Uterus (tissue), 3 donors: ENCODE measurements at regions not wholly inside any gene's neighbourhood (a gene's known extent, or its start where the extent isn't known, plus 50 kb on each side); places are given as distances from the start of the nearest gene placed in this dataset.

ENCODE experiments used
- DNase-seq, 2 donors: peaks; one replicate each; pipeline ENCODE4 v3.0.0-alpha.2; 2019 to 2020
- H3K27ac ChIP-seq, 2 donors: fragments of 200-600 bp; sonication (generic); 1 replicate in 1 of 2; 2 replicates in 1 of 2; pipeline ENCODE4 v1.5.1; 2016 to 2018
- H3K27me3 ChIP-seq, 2 donors: fragments of 200-600 bp; sonication (generic); one replicate each; pipeline ENCODE4 v1.5.1; 2018 to 2019; ENCODE audit warnings: control low read depth in 1 of 2
- H3K36me3 ChIP-seq, 2 donors: fragments of 200-600 bp; sonication (generic); one replicate each; pipeline ENCODE4 v1.5.1; 2019; ENCODE audit warnings: control low read depth in 1 of 2
- H3K4me1 ChIP-seq, 2 donors: fragments of 200-600 bp; sonication (generic); one replicate each; pipeline ENCODE4 v1.5.1; 2018 to 2019; ENCODE audit warnings: control low read depth in 1 of 2
- H3K4me3 ChIP-seq, 2 donors: fragments of 200-600 bp; sonication (generic); 1 replicate in 1 of 2; 2 replicates in 1 of 2; pipeline ENCODE4 v1.5.1; 2018 to 2019; ENCODE audit warnings: mild to moderate bottlenecking in 1 of 2
- H3K9me3 ChIP-seq, 2 donors: fragments of 200-600 bp; sonication (generic); one replicate each; pipeline ENCODE4 v1.5.1; 2019; ENCODE audit warnings: control low read depth in 1 of 2
- CTCF ChIP-seq, 4 experiments: fragments of 200-600 bp in 2 of 4; fragments of 450-650 bp in 2 of 4; sonication (generic) in 2 of 4; IDR thresholded peaks; one replicate each; pipeline ENCODE4 v1.5.1; 2016 to 2019; ENCODE audit warnings: antibody characterized with exemption in 4 of 4, mild to moderate bottlenecking in 2 of 4, moderate library complexity in 1 of 4
- POLR2A ChIP-seq, 2 donors: fragments of 450-650 bp; IDR thresholded peaks; one replicate each; pipeline ENCODE4 v1.6.1; 2016; ENCODE audit warnings: antibody characterized with exemption in 2 of 2, mild to moderate bottlenecking in 1 of 2, moderate library complexity in 1 of 2
- intact Hi-C: fragments of 100-400 bp; cut with DNase I; formaldehyde crosslinking; loops from one replicate; pipeline ENCODE4 v1.15.1; 2023; ENCODE audit warnings: low total_unique reads
- donor health status: DM: yes; HTN: yes; CAD: no.

DNA sequence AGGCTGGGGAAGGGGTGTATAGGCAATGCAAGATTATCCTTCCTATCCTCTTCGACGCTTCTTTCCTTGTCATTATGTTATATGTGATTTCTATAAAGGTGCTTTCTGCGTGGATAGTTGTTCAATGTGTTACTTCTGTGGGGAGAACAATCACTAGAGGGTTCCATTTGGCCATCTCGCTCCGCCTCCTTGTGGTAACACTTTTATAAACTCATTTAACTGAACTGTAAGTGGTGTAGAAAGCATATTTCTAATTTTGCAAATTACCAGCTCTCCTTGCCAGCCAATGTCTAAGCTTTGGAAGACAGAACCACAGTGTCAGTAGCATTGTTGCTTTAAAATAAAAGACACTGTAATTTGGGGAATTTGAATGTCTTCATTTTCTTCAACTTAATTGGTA is 1093.7 kb upstream of the MIR17HG start:
- TF ChIP-seq CTCF (IDR thresholded peaks at IDR 0.05) = no peak
- TF ChIP-seq POLR2A (IDR thresholded peaks at IDR 0.05) = no peak
- no peaks in the 10 kb centered on the region for H3K4me1 ChIP-seq
- no peaks in the 10 kb centered on the region for H3K36me3 ChIP-seq
- intact Hi-C loops = no loop called here
- H3K9me3 ChIP-seq = no peaks in the 10 kb centered on the region
- no peak overlapping the region for H3K27ac ChIP-seq
- H3K27me3 ChIP-seq = no peaks in the 10 kb centered on the region
- no peak for DNase-seq
- no peak overlapping the region for H3K4me3 ChIP-seq

DNA sequence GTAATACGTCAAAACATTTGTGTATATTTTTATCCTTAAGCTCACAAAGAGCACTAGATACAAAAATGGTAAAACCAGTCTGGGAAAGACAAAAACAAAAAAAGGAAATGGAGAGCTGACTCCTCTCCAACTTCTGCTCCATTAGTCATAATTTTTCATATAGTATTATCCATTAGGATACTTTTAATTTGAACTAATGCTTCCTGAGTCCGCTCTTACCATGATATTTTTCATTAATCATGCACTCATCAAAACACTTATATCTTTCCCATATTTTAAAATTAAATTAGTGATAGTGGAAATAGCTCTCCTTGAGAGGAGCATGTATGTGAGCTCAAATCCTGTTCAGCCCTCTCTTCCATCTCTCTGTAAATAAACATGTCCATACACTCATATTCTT is 1093.0 kb upstream of the MIR17HG start:
- H3K9me3 ChIP-seq = no peaks in the 10 kb centered on the region
- no peak for DNase-seq
- H3K4me3 ChIP-seq = no peak overlapping the region
- intact Hi-C loops = no loop called here
- TF ChIP-seq POLR2A (IDR thresholded peaks at IDR 0.05) = no peak
- TF ChIP-seq CTCF (IDR thresholded peaks at IDR 0.05) = no peak
- no peaks in the 10 kb centered on the region for H3K4me1 ChIP-seq
- no peak overlapping the region for H3K27ac ChIP-seq
- H3K36me3 ChIP-seq = no peaks in the 10 kb centered on the region
- no peaks in the 10 kb centered on the region for H3K27me3 ChIP-seq

GRCh38 chr13:90256746-90257145 is 1090.7 kb upstream of the MIR17HG start:
- Histone ChIP-seq H3K27ac (no peak overlapping the region), H3K27me3 (no peaks in the 10 kb centered on the region), H3K4me3 (no peak overlapping the region), H3K9me3 (no peaks in the 10 kb centered on the region), H3K36me3 (no peaks in the 10 kb centered on the region), H3K4me1 (no peaks in the 10 kb centered on the region)
- intact Hi-C loops = no loop called here
- TF ChIP-seq POLR2A (IDR thresholded peaks at IDR 0.05) (no peak), CTCF (IDR thresholded peaks at IDR 0.05) (no peak)
- DNase-seq = no peak

GRCh38 chr13:90258129-90258528 is 1089.4 kb upstream of the MIR17HG start:
- Histone ChIP-seq H3K4me1 (no peaks in the 10 kb centered on the region), H3K27me3 (no peaks in the 10 kb centered on the region), H3K36me3 (no peaks in the 10 kb centered on the region), H3K9me3 (no peaks in the 10 kb centered on the region), H3K4me3 (no peak overlapping the region), H3K27ac (no peak overlapping the region)
- TF ChIP-seq CTCF (IDR thresholded peaks at IDR 0.05) (no peak), POLR2A (IDR thresholded peaks at IDR 0.05) (no peak)
- no peak for DNase-seq
- intact Hi-C loops = no loop called here

DNA sequence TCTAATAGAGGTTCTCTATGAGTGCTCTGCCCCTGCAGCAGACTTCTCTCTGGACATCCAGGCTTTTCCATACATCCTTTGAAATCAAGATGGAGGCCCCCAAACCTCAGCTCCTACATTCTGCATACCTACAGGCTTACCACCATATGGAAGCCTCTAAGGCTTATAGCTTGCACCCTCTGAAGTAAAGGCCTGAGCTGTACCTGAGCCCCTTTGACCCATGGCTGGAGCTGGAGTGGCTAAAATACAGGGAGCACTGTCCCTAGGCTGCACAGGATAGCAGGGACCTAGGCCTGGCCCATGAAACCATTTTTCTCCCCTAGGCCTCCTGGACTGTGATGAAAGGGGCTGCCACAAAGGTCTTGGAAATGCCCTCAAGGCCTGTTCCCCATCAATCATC is 1086.1 kb upstream of the MIR17HG start:
- Histone ChIP-seq H3K4me1 (no peaks in the 10 kb centered on the region), H3K9me3 (no peaks in the 10 kb centered on the region), H3K27me3 (no peaks in the 10 kb centered on the region), H3K4me3 (no peak overlapping the region), H3K36me3 (no peaks in the 10 kb centered on the region), H3K27ac (no peak overlapping the region)
- TF ChIP-seq CTCF (IDR thresholded peaks at IDR 0.05) (no peak), POLR2A (IDR thresholded peaks at IDR 0.05) (no peak)
- intact Hi-C loops = no loop called here
- no peak for DNase-seq
